NCI-H345 (cell line): ENCODE measurements at regions not wholly inside any gene's neighbourhood (a gene's known extent, or its start where the extent isn't known, plus 50 kb on each side); places are given as distances from the start of the nearest gene placed in this dataset.
"Not testable (repeated sequence)": the region's sequence is repeated elsewhere in the genome, so short reads cannot be mapped to it uniquely, and the experiment has no call there.

Source experiments
- DNase-seq: peaks from one replicate; lab custom pipeline; 2025; lab: John Stamatoyannopoulos, UW

DNA sequence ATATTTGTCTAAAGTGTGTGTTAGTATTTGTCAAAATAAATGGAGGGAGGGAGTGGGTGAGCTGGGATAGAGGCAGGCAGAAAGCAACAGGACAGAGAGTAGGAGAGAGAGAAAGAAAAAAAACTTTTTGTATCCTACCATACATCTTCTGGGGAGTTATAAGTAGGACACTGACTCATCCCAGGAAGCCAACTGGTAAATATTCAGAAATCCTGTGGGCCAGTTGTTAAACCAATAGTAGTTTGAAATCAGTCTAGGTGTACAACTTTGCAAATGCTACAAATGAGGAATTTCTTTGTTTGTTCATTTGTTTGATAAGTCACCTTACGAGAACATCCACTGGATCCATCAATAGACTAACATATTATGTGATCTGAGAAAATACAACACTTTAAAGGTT lies 980.9 kb downstream of the GATA3 start:
- DNase-seq: no peak

- DNase-seq: no peak
Measured at GRCh38 chr10:9036711-9037204, 982.3 kb downstream of the GATA3 start.

- DNase-seq: no peak
Measured at GRCh38 chr10:9038146-9038714, 983.7 kb downstream of the GATA3 start.

GRCh38 chr10:9043466-9043865 lies 989.0 kb downstream of the GATA3 start:
- no peak for DNase-seq

DNA sequence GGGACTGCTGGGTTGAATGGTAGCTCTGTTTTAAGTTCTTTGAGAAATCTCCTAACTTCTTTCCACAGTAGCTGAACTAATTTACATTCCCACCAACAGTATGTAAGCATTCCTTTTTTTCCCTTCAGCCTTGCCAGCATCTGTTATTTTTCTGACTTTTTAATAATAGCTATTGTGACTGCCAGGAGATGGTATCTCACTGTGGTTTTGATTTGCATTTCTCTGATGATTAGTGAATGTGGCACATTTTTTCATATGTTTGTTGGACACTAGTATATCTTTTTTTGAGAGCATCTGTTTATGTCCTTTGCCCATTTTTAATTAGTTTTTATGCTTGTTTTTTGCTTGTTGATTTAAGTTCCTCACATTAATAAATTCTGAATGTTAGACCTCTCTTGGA lies 990.8 kb downstream of the GATA3 start:
- DNase-seq: no peak

GRCh38 chr10:9051328-9051974 lies 997.0 kb downstream of the GATA3 start:
- DNase-seq: no peak

DNA sequence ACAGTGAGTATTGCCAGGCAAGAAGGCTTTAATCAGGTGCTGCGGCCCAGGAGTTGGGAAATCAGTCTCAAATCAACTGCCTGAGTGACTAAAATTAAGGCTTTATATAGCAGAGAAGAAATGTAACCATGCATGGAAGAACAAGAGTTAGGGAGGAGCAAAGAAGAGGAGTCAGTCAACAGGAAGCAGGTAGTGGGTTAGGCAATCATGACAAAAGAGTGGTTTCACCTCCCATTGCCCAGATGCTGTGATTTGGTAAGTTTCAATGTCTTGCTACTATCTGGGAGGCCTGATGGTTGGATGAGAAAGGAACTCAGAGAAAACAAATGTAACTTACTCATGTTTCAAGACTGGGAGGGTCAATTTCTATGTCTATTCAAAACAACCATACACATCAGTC lies 998.3 kb downstream of the GATA3 start:
- DNase-seq: no peak

GRCh38 chr10:9056521-9056920 lies 1002.0 kb downstream of the GATA3 start:
- no peak for DNase-seq

DNA sequence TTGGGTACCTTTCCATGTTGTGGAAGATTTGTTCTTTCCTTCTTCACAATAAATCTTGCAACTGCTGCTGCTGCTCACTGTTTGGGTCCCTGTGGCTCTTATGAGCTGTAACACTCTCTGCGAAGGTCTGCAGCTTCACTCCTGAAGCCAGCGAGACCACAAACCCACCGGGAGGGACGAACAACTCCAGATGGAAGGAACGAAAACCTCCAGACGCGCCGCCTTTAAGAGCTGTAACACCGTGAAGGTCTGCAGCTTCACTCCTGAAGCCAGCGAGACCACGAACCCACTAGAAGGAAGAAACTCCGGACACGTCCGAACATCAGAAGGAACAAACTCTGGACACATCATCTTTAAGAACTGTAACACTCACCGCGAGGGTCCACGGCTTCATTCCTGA lies 1002.8 kb downstream of the GATA3 start:
- not testable (repeated sequence) for DNase-seq

DNA sequence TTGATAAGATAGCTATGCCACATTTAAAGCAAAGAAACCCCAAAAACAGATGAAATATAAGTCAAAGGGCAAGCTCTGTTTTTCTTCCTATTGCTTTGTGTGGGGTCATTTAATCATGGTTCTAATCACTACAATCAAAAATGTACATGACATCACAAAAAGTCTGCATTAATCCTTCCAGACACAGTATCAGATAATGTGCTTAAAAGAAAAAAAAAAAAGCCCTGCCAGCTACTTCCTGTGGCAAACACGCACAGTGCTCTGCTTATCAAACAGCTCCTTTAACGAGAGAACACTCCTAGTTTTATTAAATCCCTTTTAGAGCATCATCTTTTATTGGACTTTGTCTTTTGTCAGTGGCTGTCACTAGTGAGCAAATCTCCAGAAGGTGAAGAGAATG lies 1005.8 kb downstream of the GATA3 start:
- DNase-seq: no peak

GRCh38 chr10:9061871-9062270 lies 1007.4 kb downstream of the GATA3 start:
- DNase-seq: no peak

- DNase-seq: no peak
Measured at GRCh38 chr10:9066152-9066551, 1011.7 kb downstream of the GATA3 start.

DNA sequence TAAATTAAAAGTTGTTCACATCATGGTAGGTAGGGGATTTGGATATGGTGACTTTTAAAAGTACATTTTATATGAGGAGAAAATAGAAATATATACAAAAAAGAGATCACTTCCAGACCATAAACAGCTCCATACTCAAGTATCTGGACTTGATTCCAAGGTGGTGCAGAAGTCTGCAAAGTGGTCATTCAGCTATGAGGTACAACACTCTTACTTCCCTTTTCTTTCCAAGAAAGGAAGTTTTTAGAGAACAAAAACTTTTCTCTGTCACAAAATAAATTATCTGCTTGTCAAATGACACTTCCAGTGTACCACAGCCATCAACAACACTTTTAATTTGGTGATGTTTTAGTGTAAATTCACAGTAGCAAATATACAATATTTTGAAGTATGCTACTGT lies 1013.5 kb downstream of the GATA3 start:
- no peak for DNase-seq

- no peak for DNase-seq
Measured at GRCh38 chr10:9069136-9069535, 1014.6 kb downstream of the GATA3 start.

DNA sequence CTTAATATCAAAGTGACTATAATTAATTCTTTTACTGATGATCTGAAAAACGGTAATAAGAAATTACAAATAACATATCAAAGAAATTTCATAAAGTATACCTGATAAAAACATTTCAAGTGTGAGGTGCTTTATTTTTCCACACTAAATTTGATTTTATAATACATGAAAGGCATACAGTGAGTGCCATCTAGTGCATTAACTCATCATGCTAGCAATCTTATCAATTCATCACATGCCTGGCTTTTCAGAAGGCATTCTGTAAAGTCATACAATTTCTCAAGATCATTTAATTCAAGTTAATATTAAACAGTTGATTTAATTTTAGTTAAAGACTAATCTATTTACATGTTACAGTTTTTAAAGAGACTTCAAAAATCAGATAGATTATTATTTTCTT lies 1020.9 kb downstream of the GATA3 start:
- no peak for DNase-seq

DNA sequence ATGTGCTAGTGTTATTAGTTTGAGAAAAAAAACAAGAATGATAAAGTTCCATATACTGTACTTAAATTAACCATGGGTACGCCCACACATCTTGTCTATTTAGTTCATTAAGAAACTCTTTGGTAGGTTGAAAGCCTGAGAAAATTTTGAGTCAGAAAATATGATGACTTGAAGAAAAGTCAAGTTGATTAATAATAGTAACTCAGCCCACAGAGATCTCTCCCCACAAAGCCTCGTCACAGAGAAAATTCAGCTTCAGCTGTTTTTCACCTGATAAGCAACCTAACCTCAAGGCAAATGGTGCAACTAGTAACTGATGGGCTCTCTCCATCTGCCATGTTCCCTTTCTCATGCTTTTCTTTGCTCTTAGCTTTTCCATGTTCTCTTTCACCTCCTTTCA lies 1021.6 kb downstream of the GATA3 start:
- DNase-seq: no peak

GRCh38 chr10:9081253-9081652 lies 1026.8 kb downstream of the GATA3 start:
- no peak for DNase-seq

DNA sequence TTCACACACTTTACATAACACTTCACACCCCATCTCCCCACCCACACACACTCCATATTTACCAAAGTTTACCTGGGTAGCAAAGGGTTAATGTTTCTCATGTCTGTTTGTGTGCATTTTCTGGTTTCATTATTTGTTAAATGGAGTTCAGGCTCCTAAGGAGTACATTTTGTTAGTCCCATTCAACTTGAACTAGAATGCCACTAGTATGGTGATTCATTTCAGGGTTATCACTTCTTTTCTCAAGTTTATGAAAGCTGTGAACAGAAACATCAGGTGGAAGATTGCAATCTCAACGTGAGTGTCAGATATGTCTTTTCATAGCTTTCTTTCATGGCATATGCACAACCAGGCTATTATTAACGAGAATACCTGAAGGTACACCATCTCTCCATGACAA lies 1027.5 kb downstream of the GATA3 start:
- DNase-seq: no peak

DNA sequence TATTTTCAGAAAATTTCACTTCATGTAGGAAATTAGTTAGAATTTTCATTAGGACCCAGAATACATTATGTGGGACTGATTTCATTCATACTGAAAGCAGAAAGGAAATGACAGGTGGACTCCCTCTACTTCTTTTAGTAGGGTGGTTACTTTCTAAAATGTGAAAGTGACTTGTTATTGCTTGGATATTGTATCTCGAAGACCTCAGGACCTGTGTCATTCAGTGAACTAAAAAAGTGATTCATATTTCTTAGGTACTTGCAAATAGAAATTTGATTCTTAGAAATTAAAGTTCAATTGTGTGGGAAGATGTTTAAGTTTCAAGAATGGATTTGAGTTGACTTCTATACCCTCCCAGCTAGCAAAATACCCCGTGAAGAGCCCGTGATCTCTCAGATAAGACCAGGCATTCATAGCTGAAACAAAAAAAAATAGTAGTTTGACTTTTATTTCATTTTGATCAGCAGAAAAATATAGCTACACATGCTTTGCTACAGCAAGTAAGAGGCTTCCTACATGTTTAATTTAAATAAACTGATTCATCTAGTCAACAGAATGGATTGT lies 1037.1 kb downstream of the GATA3 start:
- DNase-seq: no peak

DNA sequence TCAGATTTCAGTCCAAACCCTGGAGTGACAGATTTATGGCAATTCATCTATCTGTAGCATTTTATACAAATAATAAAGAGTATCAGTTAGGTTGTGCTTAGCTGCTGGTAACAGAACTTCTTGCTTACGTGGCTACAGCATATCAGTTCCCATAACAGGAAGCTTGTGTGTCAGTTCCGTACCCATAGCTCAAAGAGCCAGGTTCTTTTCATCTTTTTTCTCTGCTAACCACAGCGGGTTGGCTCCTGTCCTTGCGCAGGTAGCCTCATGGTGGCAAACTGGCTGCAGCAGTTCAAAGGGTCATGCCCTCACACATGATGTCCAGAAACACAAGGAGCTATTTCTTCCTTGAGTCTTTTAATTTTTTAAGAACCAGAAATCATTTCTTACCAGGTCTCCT lies 1041.8 kb downstream of the GATA3 start:
- DNase-seq: no peak

GRCh38 chr10:9097206-9097990 lies 1042.9 kb downstream of the GATA3 start:
- no peak for DNase-seq

GRCh38 chr10:9097991-9098306 lies 1043.5 kb downstream of the GATA3 start:
- no peak for DNase-seq

GRCh38 chr10:9102026-9102425 lies 1047.5 kb downstream of the GATA3 start:
- no peak for DNase-seq
